HS-5 (cell line): ENCODE measurements at regions not wholly inside any gene's neighbourhood (a gene's known extent, or its start where the extent isn't known, plus 50 kb on each side); places are given as distances from the start of the nearest gene placed in this dataset.
"Not testable (repeated sequence)": the region's sequence is repeated elsewhere in the genome, so short reads cannot be mapped to it uniquely, and the experiment has no call there.

Experiments used
- DNase-seq: peaks from one replicate; pipeline ENCODE4 v3.0.0-alpha.2; 2012; ENCODE audit warnings: low read depth

- no peak for DNase-seq
Observed at GRCh38 chr17:71085238-71086033, 916.1 kb downstream of the KCNJ2 start.

- DNase-seq = no peak
Observed at GRCh38 chr17:71089431-71089830, 920.1 kb downstream of the KCNJ2 start.

GRCh38 chr17:71098071-71098470 lies 928.7 kb downstream of the KCNJ2 start:
- DNase-seq = no peak

GRCh38 chr17:71099003-71099714 lies 929.8 kb downstream of the KCNJ2 start:
- no peak for DNase-seq

DNA sequence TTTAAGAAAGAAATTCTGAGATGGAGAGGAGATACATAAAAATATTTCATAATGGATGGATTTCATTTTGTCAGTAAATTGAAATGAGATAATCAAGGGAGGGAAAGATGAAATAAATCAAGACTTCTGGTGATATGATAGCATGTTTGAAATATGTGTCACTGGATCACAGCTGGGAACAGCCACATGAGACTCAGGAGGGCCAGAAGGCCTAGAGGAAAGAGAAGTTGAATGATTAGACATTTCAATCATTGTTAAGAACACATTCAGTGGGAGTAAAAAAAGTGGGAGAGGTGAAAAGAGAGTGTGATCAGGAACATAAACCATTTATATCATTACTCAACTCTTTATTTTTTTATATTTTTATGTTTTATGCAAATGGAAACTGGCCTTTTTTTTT lies 933.4 kb downstream of the KCNJ2 start:
- DNase-seq = no peak

DNA sequence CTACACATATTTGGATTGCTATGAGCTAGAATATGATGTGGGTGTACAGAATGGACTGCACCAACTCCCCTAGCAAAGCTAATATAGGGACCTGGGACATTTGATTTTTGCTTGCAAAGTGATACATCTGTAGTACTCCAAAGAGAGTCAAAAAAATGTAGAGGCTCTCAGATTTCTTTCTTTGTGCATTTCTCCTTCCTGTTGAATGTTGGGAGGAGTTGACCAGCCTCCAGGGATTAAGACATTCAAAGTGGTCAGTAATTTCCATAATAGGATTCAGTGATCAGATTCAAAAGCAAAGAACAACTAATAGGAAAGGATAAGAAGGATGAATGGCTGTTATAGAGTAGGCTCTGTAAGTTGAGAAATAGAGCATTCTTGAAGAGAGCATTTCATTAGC lies 934.9 kb downstream of the KCNJ2 start:
- DNase-seq = no peak

- not testable (repeated sequence) for DNase-seq
Observed at GRCh38 chr17:71106056-71106455, 936.7 kb downstream of the KCNJ2 start.

GRCh38 chr17:71107136-71107535 lies 937.8 kb downstream of the KCNJ2 start:
- DNase-seq = no peak

- no peak for DNase-seq
Observed at GRCh38 chr17:71109697-71110096, 940.4 kb downstream of the KCNJ2 start.

DNA sequence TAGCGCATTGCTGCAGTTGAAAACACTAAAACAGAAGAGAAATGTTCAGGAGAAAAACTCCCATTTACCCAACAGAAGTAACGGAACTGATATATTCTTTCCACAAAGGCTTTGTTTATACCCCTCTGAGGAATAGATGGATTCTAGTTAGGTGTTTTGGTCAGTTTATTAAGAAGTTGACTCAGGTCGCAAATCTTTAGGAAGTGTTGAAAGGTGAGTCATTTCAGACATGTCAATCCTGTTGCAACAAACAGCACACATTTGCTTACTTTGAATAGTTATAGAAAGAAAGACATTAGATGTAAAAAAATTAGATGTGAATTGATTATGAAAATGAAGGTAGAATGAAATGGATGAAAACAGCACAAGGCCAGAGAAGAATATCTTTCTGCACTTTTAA lies 941.0 kb downstream of the KCNJ2 start:
- no peak for DNase-seq

DNA sequence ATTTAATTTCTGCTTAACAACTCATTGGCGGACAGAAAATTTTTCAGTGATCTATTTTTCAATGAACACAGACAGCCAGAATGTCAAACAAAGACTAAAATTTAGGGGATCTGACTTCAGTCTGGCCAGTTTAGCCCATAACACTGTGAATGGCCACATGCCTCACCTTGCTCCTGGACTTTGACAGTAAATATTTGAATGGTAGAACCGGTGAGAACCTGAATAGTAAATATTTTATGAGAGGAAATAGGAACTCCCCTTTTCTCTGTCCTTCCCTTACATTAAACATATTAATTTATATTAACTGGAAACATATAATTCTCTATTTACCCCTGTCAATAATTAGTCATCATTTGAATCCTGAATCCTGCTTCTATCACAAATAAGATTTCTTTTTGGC lies 942.1 kb downstream of the KCNJ2 start:
- DNase-seq = no peak

DNA sequence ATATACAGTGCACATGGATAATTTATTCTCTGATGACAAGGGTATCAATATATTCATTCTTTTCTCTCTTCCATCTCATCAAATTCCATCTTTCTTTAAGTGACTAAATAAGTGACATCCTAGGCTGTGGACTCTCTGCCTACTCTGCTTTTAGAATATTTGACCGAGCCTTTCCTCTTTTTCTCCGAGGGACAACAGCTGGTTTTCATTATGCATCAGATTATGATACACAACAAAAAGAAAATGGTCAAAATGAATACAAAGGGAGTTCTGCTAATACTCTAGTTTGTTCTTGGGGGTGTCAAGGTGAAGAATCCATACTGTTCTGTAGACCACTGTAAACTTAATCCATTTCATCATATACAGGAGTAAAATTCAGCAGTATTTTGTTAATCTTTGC lies 942.6 kb downstream of the KCNJ2 start:
- no peak for DNase-seq

GRCh38 chr17:71113347-71113746 lies 944.0 kb downstream of the KCNJ2 start:
- DNase-seq = no peak

DNA sequence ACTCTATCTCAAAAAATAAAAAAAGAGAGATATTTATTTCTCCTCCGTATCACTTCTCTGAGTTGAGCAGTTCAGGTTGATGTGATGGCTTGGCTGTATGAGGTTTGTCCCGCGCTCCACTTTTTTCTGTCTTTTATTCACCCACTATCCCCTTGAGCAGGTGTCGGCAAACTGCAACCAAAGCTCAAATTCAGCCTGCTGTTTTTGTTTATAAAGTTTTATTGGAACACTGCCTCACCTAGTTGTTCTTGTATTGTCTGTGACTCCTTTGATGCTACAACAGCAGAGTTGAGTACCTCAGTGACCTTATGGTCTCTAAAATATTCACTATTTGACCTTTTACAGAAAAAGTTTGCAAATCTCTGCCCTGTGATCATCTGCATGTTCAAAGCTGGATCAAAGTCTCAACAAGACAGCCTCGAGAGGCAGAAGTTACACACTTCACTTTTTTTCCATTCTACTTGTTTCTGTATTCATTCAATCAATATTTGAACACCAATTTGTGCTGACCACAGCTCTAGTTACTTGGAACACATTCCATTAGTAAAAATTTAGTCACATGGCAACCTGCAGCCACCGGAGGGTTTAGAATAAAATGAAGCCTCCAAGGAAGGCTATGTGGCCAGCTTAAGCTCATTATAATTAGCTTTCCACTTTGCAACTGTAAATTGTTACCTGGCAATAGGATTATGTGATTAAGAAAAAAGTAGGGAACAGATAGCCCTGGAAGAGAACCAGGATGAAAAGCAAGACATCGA lies 945.8 kb downstream of the KCNJ2 start:
- DNase-seq = no peak

- no peak for DNase-seq
Observed at GRCh38 chr17:71115669-71115972, 946.3 kb downstream of the KCNJ2 start.

DNA sequence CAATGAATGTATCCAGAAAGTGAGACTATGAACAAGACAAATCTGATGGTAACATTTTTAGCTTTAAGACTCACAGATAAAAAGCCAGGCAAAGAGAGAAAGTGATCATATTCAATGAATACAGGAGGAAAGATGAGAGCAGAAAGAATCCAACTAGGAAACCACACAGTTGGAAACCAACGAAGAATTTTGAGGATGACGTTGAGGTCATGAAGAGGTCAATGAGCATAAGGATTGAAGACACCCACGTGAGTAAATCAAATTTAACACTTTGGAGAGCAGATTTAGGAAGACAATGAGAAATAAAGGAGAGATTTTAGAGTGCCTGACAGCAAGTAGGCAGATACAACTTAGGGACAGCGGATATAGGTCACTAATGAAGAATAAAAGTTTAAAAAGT lies 948.1 kb downstream of the KCNJ2 start:
- DNase-seq = no peak

- DNase-seq = no peak
Observed at GRCh38 chr17:71118039-71118438, 948.7 kb downstream of the KCNJ2 start.

DNA sequence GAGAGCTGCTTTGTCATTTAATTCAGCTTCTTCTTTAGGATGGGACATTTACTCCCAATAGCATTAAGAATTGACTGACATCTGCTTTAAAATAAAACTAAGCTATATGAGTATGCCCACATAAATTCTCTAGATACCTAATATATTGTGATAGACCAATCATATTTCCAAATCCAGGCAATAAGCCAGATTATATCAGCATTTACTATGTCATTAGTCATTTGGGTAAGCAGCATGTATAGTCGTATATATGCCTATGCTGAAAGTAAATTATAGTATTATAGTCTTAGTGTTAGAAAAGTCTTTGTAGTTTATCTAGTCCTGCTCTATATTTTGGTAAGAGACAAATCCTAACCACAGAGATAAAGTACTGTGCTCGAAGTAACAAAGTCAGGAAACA lies 958.1 kb downstream of the KCNJ2 start:
- no peak for DNase-seq

GRCh38 chr17:71142333-71142732 lies 973.0 kb downstream of the KCNJ2 start:
- no peak for DNase-seq

- no peak for DNase-seq
Observed at GRCh38 chr17:71145486-71145885, 975.3 kb upstream of the SOX9 start.

DNA sequence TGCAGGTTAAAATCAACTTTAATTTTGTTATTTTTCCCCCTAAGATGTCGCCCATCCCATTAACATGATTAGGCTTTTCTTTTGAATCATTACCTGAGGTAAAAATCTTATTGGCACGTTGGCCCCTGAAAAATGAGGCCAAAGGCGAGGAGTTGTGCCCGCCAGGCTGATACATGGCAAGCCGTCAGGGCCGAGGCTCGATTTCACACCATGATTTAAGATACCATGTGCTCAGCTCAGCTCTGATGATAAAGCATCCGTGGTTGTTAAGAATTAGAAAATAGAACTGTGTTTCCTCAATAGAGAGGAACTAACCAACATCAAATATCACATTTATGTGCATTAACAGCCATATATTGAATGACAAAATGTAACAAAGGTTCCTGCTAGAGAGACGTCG lies 972.9 kb upstream of the SOX9 start:
- no peak for DNase-seq

- DNase-seq = no peak
Observed at GRCh38 chr17:71149607-71150006, 971.2 kb upstream of the SOX9 start.

DNA sequence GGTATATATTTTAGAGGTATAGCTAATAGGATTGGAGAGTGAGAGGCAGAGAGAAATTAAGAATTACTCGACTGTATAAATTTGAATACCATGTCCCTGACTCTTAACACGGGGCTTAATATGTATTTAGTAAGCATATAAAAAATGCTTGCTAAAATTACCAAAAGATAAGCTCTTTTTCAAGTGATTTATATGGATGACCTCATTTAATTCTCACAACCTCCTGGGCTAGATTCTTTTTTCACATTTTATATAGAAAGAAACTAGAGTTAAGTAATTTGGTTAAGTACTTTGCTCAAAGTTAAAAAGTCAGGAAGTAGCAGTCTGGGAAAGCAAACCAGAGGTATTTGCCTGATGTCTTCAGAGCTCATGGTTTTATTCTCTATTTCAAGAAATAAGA lies 963.5 kb upstream of the SOX9 start:
- no peak for DNase-seq
